HCT116 (cell line): ENCODE measurements at regions not wholly inside any gene's neighbourhood (a gene's known extent, or its start where the extent isn't known, plus 50 kb on each side); places are given as distances from the start of the nearest gene placed in this dataset.

Source experiments
- ATAC-seq: fragments of 200-7000 bp; cut with Tn5 transposase; 2 replicates; pipeline ENCODE4 v1.9.1; 2020; ENCODE audit warnings: mild to moderate bottlenecking, moderate library complexity
- BruUV-seq: library from RNA; stranded (reverse); fragments of 400-500 nt; replicated peaks from 2 replicates; lab custom pipeline; 2021; lab: Mats Ljungman, UMichigan
- CTCF ChIA-PET: fragments of 300-600 bp; sonication (Branson Sonifier 250); formaldehyde crosslinking; loops from one replicate; lab custom pipeline; 2021; ENCODE audit warnings: antibody characterized with exemption; lab: Charles Lee
- POLR2A ChIA-PET: fragments of 300-600, 350-600 bp; sonication (Branson Sonifier 250); formaldehyde crosslinking; loops from one replicate; lab custom pipeline; 2021; ENCODE audit warnings: antibody characterized with exemption; lab: Charles Lee
- RAD21 ChIA-PET, 2 experiments: fragments of 300-600 bp; sonication (Branson Sonifier 250); formaldehyde crosslinking; loops; one replicate each; lab custom pipeline; 2023; ENCODE audit warnings: low total read pairs in 2 of 2; ENCODE audit not compliant: uncharacterized antibody in 2 of 2, unreplicated experiment in 2 of 2, low non-redundant PET in 1 of 2; lab: Charles Lee
- DNase-seq: peaks from one replicate; pipeline ENCODE4 v3.0.0-alpha.2; 2010; ENCODE audit warnings: low read depth, low spot score
- H2AFZ ChIP-seq: fragments of 200-600 bp; shearing (Covaris generic), sonication (generic); 2 replicates; pipeline ENCODE4 v1.6.1; 2017; ENCODE audit warnings: low read depth, mixed run types, mixed read lengths, antibody characterized with exemption, low read length; ENCODE audit not compliant: poor library complexity, severe bottlenecking
- H3K27ac ChIP-seq: 2 replicates; pipeline ENCODE4 v1.5.1; 2012; ENCODE audit warnings: low read depth, low read length
- H3K27me3 ChIP-seq: fragments of 200-600 bp; sonication (generic); 2 replicates; pipeline ENCODE4 v1.6.1; 2016; ENCODE audit warnings: mixed run types, low read length, mixed read lengths; ENCODE audit not compliant: insufficient read depth
- H3K36me3 ChIP-seq, 2 experiments: fragments of 200-500 bp in 1 of 2; fragments of 200-600 bp in 1 of 2; sonication (Bioruptor generic) in 1 of 2; sonication (generic) in 1 of 2; 2 replicates each; pipeline versions ENCODE4 v1.5.1 to v1.6.1; 2014 to 2016; ENCODE audit warnings: low read length in 2 of 2, inconsistent platforms in 1 of 2, mixed read lengths in 1 of 2, mixed run types in 1 of 2; ENCODE audit not compliant: insufficient read depth in 2 of 2, control insufficient read depth in 1 of 2
- H3K4me1 ChIP-seq, 2 experiments: fragments of 200-600 bp in 1 of 2; sonication (generic) in 1 of 2; 2 replicates each; pipeline versions ENCODE4 v1.5.1 to v1.6.1; 2012 to 2017; ENCODE audit warnings: low read length in 2 of 2, inconsistent platforms in 1 of 2, mild to moderate bottlenecking in 1 of 2, mixed read lengths in 1 of 2, mixed run types in 1 of 2, moderate library complexity in 1 of 2; ENCODE audit not compliant: insufficient read depth in 2 of 2, control insufficient read depth in 1 of 2
- H3K4me2 ChIP-seq: fragments of 200-600 bp; sonication (generic); 2 replicates; pipeline ENCODE4 v1.6.1; 2017; ENCODE audit warnings: mixed run types, low read length, mixed read lengths
- H3K4me3 ChIP-seq, 2 experiments: fragments of 200-600 bp in 1 of 2; sonication (generic) in 1 of 2; replicated peaks in 1 of 2; 2 replicates each; pipeline ENCODE4 v1.5.1; 2011 to 2016; ENCODE audit warnings: low read length in 2 of 2, control low read depth in 1 of 2, low read depth in 1 of 2, mild to moderate bottlenecking in 1 of 2, mixed read lengths in 1 of 2, mixed run types in 1 of 2
- H3K79me2 ChIP-seq: fragments of 200-600 bp; sonication (generic); 2 replicates; pipeline ENCODE4 v1.6.1; 2017; ENCODE audit warnings: mild to moderate bottlenecking, mixed run types, low read length, moderate library complexity, mixed read lengths; ENCODE audit not compliant: insufficient read depth
- H3K9ac ChIP-seq: fragments of 200-600 bp; sonication (generic); 2 replicates; pipeline ENCODE4 v1.6.1; 2016; ENCODE audit warnings: low read length, mixed read lengths
- H3K9me2 ChIP-seq: fragments of 200-600 bp; sonication (generic), shearing (Covaris generic); 2 replicates; pipeline ENCODE4 v1.6.1; 2017; ENCODE audit warnings: mixed run types, mild to moderate bottlenecking, moderate library complexity; ENCODE audit not compliant: insufficient read depth
- H3K9me3 ChIP-seq, 2 experiments: fragments of 200-500 bp in 1 of 2; fragments of 200-600 bp in 1 of 2; sonication (Bioruptor generic) in 1 of 2; sonication (generic) in 1 of 2; 2 replicates each; pipeline ENCODE4 v1.6.1; 2014 to 2017; ENCODE audit warnings: low read length in 2 of 2, mixed read lengths in 2 of 2, inconsistent platforms in 1 of 2, low read depth in 1 of 2, mild to moderate bottlenecking in 1 of 2, mixed run types in 1 of 2, moderate library complexity in 1 of 2; ENCODE audit not compliant: control insufficient read depth in 1 of 2, insufficient read depth in 1 of 2
- H4K20me1 ChIP-seq: fragments of 200-600 bp; sonication (generic), shearing (Covaris generic); 2 replicates; pipeline ENCODE4 v1.6.1; 2017; ENCODE audit warnings: mixed run types, mild to moderate bottlenecking, moderate library complexity; ENCODE audit not compliant: insufficient read depth
- EZH2phosphoT487 ChIP-seq: fragments of 200-600 bp; IDR thresholded peaks from 2 replicates; pipeline ENCODE4 v1.6.1; 2018; ENCODE audit warnings: antibody characterized with exemption, borderline replicate concordance
- JUND ChIP-seq: IDR thresholded peaks from 2 replicates; pipeline ENCODE4 v1.6.1; 2012
- POLR2AphosphoS5 ChIP-seq: IDR thresholded peaks from 2 replicates; pipeline ENCODE4 v1.6.1; 2011; ENCODE audit warnings: mild to moderate bottlenecking, low read depth, low read length, moderate library complexity
- RAD21 ChIP-seq: IDR thresholded peaks from 2 replicates; pipeline ENCODE4 v1.6.1; 2012; ENCODE audit warnings: low read depth, mild to moderate bottlenecking
- SP1 ChIP-seq: IDR thresholded peaks from 2 replicates; pipeline ENCODE4 v1.6.1; 2012; ENCODE audit warnings: low read depth
- YY1 ChIP-seq: IDR thresholded peaks from 2 replicates; pipeline ENCODE4 v1.6.1; 2011; ENCODE audit warnings: low read length, low read depth, moderate library complexity, mild to moderate bottlenecking; ENCODE audit not compliant: insufficient replicate concordance; ENCODE audit errors: extremely low read depth
- ZFX ChIP-seq: fragments of 450-650 bp; IDR thresholded peaks from 2 replicates; pipeline ENCODE4 v1.6.1; 2017
- intact Hi-C: fragments of 100-400 bp; cut with micrococcal nuclease; formaldehyde crosslinking; loops from 2 replicates; pipeline ENCODE4 v1.10.0; 2022
- TF ChIP-seq, protein P1 (sequence below): IDR thresholded peaks from 2 replicates; pipeline ENCODE4 v1.6.1; 2012
- TF ChIP-seq, protein P2 (sequence below), 3 experiments: fragments of 200-600 bp in 1 of 3; sonication (generic) in 1 of 3; IDR thresholded peaks in 2 of 3; conservative IDR thresholded peaks in 1 of 3; 2 replicates each; pipeline ENCODE4 v1.5.1; 2012 to 2017; ENCODE audit warnings: low read depth in 2 of 3, low read length in 2 of 3, antibody characterized with exemption in 1 of 3, borderline replicate concordance in 1 of 3, control low read depth in 1 of 3, mild to moderate bottlenecking in 1 of 3, mixed read lengths in 1 of 3, mixed run types in 1 of 3, moderate library complexity in 1 of 3; ENCODE audit not compliant: insufficient read depth in 1 of 3
- TF ChIP-seq, protein P3 (sequence below): IDR thresholded peaks from 2 replicates; pipeline ENCODE4 v1.6.1; 2012; ENCODE audit warnings: low read depth

DNA sequence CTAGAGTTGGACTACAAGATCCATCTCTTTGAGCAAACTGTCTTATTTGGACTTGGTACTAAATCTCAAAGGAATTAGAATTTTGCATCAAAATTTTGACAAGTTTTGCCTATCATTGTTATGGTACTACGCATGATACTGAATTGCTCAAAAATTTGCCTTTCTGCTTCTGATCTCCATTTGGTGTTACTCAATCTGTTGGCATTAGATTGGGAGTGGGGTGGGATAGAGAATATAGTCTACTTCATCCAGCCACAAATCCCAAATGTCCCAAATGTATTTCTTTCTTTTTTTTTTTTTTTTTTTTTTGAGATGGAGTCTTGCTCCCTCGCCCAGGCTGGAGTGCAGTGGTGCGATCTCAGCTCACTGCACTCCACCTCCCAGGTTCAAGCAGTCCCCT lies 204.8 kb downstream of the TANC2 start:
- Histone ChIP-seq H3K27ac (no peak overlapping the region), H3K4me3 (no peak overlapping the region), H3K9ac (no peak overlapping the region), H2AFZ (no peak overlapping the region), H3K4me1 (peaks cover 4 to 16% of the 10 kb centered on the region in 2 experiments; a peak in 3 of 4 replicates), H3K9me2 (no peaks in the 10 kb centered on the region), H3K27me3 (no peaks in the 10 kb centered on the region), H3K4me2 (no peak overlapping the region), H3K36me3 (no peaks in the 10 kb centered on the region), H4K20me1 (no peaks in the 10 kb centered on the region), H3K79me2 (no peaks in the 10 kb centered on the region), H3K9me3 (no peaks in the 10 kb centered on the region)
- POLR2A ChIA-PET, result no interaction called here
- TF ChIP-seq, protein P1, sequence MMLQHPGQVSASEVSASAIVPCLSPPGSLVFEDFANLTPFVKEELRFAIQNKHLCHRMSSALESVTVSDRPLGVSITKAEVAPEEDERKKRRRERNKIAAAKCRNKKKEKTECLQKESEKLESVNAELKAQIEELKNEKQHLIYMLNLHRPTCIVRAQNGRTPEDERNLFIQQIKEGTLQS, result no peak
- TF ChIP-seq YY1, result no peak
- TF ChIP-seq JUND, result no peak
- TF ChIP-seq SP1, result no peak
- TF ChIP-seq EZH2phosphoT487, result no peak
- TF ChIP-seq, protein P2, sequence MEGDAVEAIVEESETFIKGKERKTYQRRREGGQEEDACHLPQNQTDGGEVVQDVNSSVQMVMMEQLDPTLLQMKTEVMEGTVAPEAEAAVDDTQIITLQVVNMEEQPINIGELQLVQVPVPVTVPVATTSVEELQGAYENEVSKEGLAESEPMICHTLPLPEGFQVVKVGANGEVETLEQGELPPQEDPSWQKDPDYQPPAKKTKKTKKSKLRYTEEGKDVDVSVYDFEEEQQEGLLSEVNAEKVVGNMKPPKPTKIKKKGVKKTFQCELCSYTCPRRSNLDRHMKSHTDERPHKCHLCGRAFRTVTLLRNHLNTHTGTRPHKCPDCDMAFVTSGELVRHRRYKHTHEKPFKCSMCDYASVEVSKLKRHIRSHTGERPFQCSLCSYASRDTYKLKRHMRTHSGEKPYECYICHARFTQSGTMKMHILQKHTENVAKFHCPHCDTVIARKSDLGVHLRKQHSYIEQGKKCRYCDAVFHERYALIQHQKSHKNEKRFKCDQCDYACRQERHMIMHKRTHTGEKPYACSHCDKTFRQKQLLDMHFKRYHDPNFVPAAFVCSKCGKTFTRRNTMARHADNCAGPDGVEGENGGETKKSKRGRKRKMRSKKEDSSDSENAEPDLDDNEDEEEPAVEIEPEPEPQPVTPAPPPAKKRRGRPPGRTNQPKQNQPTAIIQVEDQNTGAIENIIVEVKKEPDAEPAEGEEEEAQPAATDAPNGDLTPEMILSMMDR (IDR thresholded peaks at IDR 0.05 in 2 of 3, conservative IDR thresholded peaks at IDR 0.05 in 1 of 3; ENCODE audit: borderline replicate concordance in 1 of 3, insufficient read depth in 1 of 3, low read depth in 2 of 3, low read length in 2 of 3), result no peak
- no peak for TF ChIP-seq ZFX
- TF ChIP-seq POLR2AphosphoS5, result no peak
- no peak for TF ChIP-seq RAD21
- TF ChIP-seq, protein P3, sequence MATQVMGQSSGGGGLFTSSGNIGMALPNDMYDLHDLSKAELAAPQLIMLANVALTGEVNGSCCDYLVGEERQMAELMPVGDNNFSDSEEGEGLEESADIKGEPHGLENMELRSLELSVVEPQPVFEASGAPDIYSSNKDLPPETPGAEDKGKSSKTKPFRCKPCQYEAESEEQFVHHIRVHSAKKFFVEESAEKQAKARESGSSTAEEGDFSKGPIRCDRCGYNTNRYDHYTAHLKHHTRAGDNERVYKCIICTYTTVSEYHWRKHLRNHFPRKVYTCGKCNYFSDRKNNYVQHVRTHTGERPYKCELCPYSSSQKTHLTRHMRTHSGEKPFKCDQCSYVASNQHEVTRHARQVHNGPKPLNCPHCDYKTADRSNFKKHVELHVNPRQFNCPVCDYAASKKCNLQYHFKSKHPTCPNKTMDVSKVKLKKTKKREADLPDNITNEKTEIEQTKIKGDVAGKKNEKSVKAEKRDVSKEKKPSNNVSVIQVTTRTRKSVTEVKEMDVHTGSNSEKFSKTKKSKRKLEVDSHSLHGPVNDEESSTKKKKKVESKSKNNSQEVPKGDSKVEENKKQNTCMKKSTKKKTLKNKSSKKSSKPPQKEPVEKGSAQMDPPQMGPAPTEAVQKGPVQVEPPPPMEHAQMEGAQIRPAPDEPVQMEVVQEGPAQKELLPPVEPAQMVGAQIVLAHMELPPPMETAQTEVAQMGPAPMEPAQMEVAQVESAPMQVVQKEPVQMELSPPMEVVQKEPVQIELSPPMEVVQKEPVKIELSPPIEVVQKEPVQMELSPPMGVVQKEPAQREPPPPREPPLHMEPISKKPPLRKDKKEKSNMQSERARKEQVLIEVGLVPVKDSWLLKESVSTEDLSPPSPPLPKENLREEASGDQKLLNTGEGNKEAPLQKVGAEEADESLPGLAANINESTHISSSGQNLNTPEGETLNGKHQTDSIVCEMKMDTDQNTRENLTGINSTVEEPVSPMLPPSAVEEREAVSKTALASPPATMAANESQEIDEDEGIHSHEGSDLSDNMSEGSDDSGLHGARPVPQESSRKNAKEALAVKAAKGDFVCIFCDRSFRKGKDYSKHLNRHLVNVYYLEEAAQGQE, result no peak
- no TSS peak for BruUV-seq
- intact Hi-C loops, result no loop called here
- RAD21 ChIA-PET, result no interaction called here
- CTCF ChIA-PET, result no interaction called here
- DNase-seq (no peak), ATAC-seq (no peak)
